Activated CD4-positive, CD25-positive, alpha-beta regulatory T cell treated with anti-CD3 and anti-CD28 coated beads, Interleukin-2, amount 50 U/mL, for 16 hours (primary cell): ENCODE measurements at regions not wholly inside any gene's neighbourhood (a gene's known extent, or its start where the extent isn't known, plus 50 kb on each side); places are given as distances from the start of the nearest gene placed in this dataset.

ENCODE experiments used
- DNase-seq: peaks from one replicate; pipeline ENCODE4 v3.0.0-alpha.2; 2020; ENCODE audit warnings: low read depth, low spot score

DNA sequence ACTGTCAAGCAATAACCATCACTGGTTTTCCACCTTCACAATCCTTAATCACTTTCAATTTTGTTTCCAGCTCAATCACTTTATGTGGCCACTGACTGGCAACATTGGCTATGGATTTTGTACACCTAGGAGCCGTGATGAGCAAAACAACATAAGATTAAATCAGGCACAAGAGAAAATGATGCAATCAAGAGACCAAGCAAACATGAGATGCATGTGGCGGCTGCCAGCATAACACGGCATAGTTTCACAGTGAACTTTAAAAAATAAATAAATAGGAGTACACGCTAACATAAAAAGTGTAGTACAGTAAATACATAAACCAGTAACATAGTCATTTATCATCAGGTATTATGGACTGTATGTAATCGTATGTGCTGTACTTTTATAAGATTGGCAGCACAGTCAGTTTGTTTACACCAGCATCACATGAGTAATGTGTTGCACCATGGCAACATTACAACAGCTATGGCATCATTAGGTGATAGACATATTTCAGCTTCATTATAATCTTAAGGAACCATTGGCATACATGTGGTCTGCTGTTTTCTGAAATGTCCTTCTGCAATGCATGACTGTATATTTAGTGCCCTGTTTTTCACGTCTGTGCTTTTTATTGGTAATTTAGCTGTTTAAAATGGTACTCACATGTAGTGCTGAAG is 83.3 kb upstream of the PRDM11 start:
- DNase-seq: no peak

- DNase-seq: no peak
Measured at GRCh38 chr11:45063669-45064068, 82.8 kb upstream of the PRDM11 start.

GRCh38 chr11:45067966-45068365 is 78.5 kb upstream of the PRDM11 start:
- no peak for DNase-seq

GRCh38 chr11:45071232-45071631 is 75.2 kb upstream of the PRDM11 start:
- no peak for DNase-seq

DNA sequence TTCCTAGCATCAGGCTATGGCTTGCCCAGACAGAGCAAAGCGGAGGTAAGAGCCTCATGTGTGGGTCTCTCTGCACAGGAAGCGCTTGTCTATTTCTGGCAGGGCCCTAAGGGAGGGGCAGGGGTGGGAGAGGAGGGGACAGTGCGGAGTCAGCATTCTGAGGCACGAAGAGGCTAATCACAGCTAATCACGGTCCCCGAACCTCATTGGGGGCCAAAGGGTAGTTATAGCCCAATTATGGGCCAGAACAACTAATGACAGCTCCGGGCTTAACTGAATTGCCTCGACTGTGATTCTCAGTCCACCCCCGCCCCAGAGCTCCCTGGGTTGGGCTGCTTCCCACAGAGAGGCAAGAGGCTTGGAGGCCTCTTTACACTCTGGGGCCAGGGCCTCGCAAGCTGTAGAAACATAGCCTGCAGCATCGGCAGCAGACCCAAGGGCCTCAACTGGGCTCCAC is 72.7 kb upstream of the PRDM11 start:
- DNase-seq: no peak

GRCh38 chr11:45075519-45075918 is 70.9 kb upstream of the PRDM11 start:
- no peak for DNase-seq

- DNase-seq: no peak
Measured at GRCh38 chr11:45075952-45076351, 70.5 kb upstream of the PRDM11 start.

DNA sequence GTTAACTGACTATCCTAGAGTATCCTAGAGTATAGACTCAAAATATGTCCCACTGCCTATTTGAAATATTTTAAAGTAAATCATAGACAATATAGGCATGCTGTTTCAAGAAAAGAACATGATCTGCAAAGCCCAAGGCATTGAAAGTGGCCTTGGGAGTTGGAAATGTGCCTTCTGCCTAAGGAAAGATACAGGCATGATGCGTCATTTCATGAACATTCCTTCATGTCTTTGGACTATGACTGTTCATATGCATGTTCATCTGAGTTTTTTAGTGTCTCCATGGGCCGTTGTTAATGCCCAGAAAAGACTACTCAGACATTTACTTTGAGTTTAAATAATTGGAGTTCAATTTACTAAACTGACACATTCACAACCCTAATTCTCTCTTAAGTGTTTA is 69.7 kb upstream of the PRDM11 start:
- no peak for DNase-seq

- no peak for DNase-seq
Measured at GRCh38 chr11:45078236-45079074, 68.0 kb upstream of the PRDM11 start.

- DNase-seq: no peak
Measured at GRCh38 chr11:45079075-45079444, 67.4 kb upstream of the PRDM11 start.

DNA sequence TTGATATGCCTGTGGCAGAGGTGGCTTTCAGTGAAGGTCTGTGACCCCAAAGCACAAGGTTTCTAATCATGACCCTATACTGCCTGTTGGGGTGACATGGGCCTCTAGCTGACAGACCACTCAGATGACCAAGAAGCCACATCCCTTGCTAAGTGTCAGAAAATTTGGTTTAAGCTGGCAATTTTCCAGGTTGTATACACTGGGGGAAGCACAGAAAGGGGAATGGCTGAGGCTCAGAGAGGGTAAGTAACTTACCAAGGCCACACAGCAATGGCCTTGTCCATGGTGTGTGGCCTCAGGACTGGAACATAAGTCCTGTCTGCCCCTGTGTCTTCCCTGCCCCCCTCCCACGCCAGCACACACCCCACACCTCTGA is 66.9 kb upstream of the PRDM11 start:
- DNase-seq: no peak

- peak; percentile 28 for DNase-seq
Measured at GRCh38 chr11:45079943-45080719, 66.3 kb upstream of the PRDM11 start.

GRCh38 chr11:45082744-45083543 is 63.5 kb upstream of the PRDM11 start:
- DNase-seq: no peak

GRCh38 chr11:45083544-45084087 is 62.8 kb upstream of the PRDM11 start:
- no peak for DNase-seq

- DNase-seq: no peak
Measured at GRCh38 chr11:45085646-45086501, 60.6 kb upstream of the PRDM11 start.

DNA sequence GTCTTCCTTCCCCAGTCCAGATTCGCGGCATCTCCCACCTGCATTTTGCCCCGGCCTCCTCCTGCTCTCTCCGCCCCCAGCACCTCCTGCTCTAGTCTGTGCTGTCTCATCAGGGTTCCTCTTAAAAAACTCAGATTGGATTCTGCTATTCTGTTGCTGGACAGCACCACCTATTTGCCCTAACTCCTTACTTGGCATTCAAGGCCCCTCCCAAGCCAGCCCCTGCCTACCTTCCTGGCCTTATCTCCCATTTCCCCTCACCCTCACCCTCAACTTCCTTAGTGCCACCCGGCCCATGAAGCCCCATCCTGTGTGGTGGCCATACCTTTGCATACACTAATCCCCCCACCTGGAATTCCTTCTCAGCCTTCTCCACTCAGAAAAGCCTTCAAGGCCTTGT is 59.9 kb upstream of the PRDM11 start:
- no peak for DNase-seq

- DNase-seq: no peak
Measured at GRCh38 chr11:45087086-45087899, 59.1 kb upstream of the PRDM11 start.

GRCh38 chr11:45087900-45088160 is 58.6 kb upstream of the PRDM11 start:
- DNase-seq: no peak

DNA sequence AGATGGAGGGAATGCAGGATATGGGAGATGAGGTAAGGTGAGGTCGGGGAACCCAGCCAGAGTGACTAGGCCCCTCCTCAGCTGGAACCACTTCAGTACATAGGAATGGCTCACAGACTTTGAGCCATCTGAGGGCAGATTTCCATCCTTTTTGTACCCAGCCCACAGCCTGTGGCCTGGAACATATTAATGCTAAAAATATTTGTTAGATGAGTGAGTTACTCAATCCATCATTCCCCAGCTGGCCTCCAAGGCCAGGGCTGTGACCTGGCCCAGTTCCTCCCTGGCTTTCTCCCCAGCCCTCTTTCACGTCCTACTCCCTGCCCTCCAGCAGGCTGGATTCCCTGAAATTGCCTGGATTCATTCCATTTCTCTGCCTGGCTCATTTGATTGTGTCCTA is 57.2 kb upstream of the PRDM11 start:
- no peak for DNase-seq
